HEK293 (cell line): ENCODE measurements at regions not wholly inside any gene's neighbourhood (a gene's known extent, or its start where the extent isn't known, plus 50 kb on each side); places are given as distances from the start of the nearest gene placed in this dataset.

Experiments used
- CTCF ChIA-PET: fragments of 350-600 bp; formaldehyde crosslinking; extraction: SDS; loops from one replicate; lab custom pipeline; 2021; ENCODE audit warnings: antibody characterized with exemption; lab: Yijun Ruan, JAX
- POLR2A ChIA-PET: fragments of 300-600 bp; formaldehyde crosslinking; extraction: SDS; loops from one replicate; lab custom pipeline; 2020; ENCODE audit warnings: antibody characterized with exemption, inconsistent platforms; lab: Yijun Ruan, JAX
- H3K27ac ChIP-seq: fragments of 200-500 bp; sonication (Bioruptor generic); 2 replicates; pipeline ENCODE4 v1.5.1; 2014; ENCODE audit warnings: low read depth, low read length, control low read depth, inconsistent platforms; ENCODE audit errors: extremely low read depth
- H3K36me3 ChIP-seq, 2 experiments: fragments of 200-500 bp in 1 of 2; sonication (Bioruptor generic) in 1 of 2; 1 replicate in 1 of 2; 2 replicates in 1 of 2; pipeline ENCODE4 v1.5.1; 2014 to 2017; ENCODE audit warnings: inconsistent platforms in 2 of 2, low read length in 2 of 2; ENCODE audit not compliant: control insufficient read depth in 2 of 2, insufficient read depth in 1 of 2
- H3K4me1 ChIP-seq: fragments of 200-500 bp; sonication (Bioruptor generic); 2 replicates; pipeline ENCODE4 v1.5.1; 2014; ENCODE audit warnings: mild to moderate bottlenecking, low read length, inconsistent platforms; ENCODE audit not compliant: control insufficient read depth, insufficient read depth
- H3K4me3 ChIP-seq: 2 replicates; pipeline ENCODE4 v1.5.1; 2011; ENCODE audit warnings: low read depth, mild to moderate bottlenecking, control low read depth, low read length, moderate library complexity
- H3K9me3 ChIP-seq: fragments of 200-500 bp; sonication (Bioruptor generic); 2 replicates; pipeline ENCODE4 v1.5.1; 2014; ENCODE audit warnings: low read depth, low read length, inconsistent platforms; ENCODE audit not compliant: control insufficient read depth, insufficient read depth
- REPIN1 ChIP-seq: fragments of 450-650 bp; formaldehyde crosslinking; IDR thresholded peaks from 2 replicates; pipeline ENCODE4 v1.5.1; 2017; ENCODE audit warnings: missing biosample characterization, missing genetic modification characterization, low read depth
- SP2 ChIP-seq: fragments of 450-650 bp; formaldehyde crosslinking; IDR thresholded peaks from 2 replicates; pipeline ENCODE4 v1.5.1; 2016; ENCODE audit warnings: missing biosample characterization, missing genetic modification characterization
- ZNF146 ChIP-seq: fragments of 450-650 bp; formaldehyde crosslinking; IDR thresholded peaks from 2 replicates; pipeline ENCODE4 v1.5.1; 2016; ENCODE audit warnings: missing biosample characterization, missing genetic modification characterization
- ZNF398 ChIP-seq: fragments of 450-650 bp; formaldehyde crosslinking; IDR thresholded peaks from 2 replicates; pipeline ENCODE4 v1.5.1; 2017; ENCODE audit warnings: missing biosample characterization, missing genetic modification characterization
- ZNF514 ChIP-seq: fragments of 450-650 bp; formaldehyde crosslinking; IDR thresholded peaks from 2 replicates; pipeline ENCODE4 v1.5.1; 2016; ENCODE audit warnings: missing biosample characterization, missing genetic modification characterization
- ZNF529 ChIP-seq: fragments of 450-650 bp; formaldehyde crosslinking; IDR thresholded peaks from 2 replicates; pipeline ENCODE4 v1.5.1; 2017; ENCODE audit warnings: missing genetic modification characterization, missing biosample characterization; ENCODE audit not compliant: insufficient replicate concordance
- ZNF558 ChIP-seq: fragments of 450-650 bp; formaldehyde crosslinking; IDR thresholded peaks from 2 replicates; pipeline ENCODE4 v1.5.1; 2016; ENCODE audit warnings: missing biosample characterization, missing genetic modification characterization
- ZNF571 ChIP-seq: fragments of 450-650 bp; formaldehyde crosslinking; IDR thresholded peaks from 2 replicates; pipeline ENCODE4 v1.5.0; 2017; ENCODE audit warnings: missing biosample characterization, missing genetic modification characterization
- ZNF600 ChIP-seq: fragments of 450-650 bp; formaldehyde crosslinking; IDR thresholded peaks from 2 replicates; pipeline ENCODE4 v1.5.1; 2016; ENCODE audit warnings: missing biosample characterization, missing genetic modification characterization
- ZNF610 ChIP-seq: fragments of 450-650 bp; formaldehyde crosslinking; IDR thresholded peaks from 2 replicates; pipeline ENCODE4 v1.5.1; 2016; ENCODE audit warnings: missing biosample characterization, missing genetic modification characterization, borderline replicate concordance
- ZNF624 ChIP-seq: fragments of 450-650 bp; formaldehyde crosslinking; IDR thresholded peaks from 2 replicates; pipeline ENCODE4 v1.5.1; 2017; ENCODE audit warnings: missing biosample characterization, missing genetic modification characterization
- ZNF677 ChIP-seq: fragments of 450-650 bp; IDR thresholded peaks from 2 replicates; pipeline ENCODE4 v1.5.0; 2018; ENCODE audit warnings: missing biosample characterization, mild to moderate bottlenecking, missing genetic modification characterization, moderate library complexity
- ZNF777 ChIP-seq: fragments of 450-650 bp; formaldehyde crosslinking; IDR thresholded peaks from 2 replicates; pipeline ENCODE4 v1.5.1; 2017; ENCODE audit warnings: missing biosample characterization, missing genetic modification characterization, borderline replicate concordance
- ZNF785 ChIP-seq: fragments of 450-650 bp; formaldehyde crosslinking; IDR thresholded peaks from 2 replicates; pipeline ENCODE4 v1.5.1; 2016; ENCODE audit warnings: missing biosample characterization, missing genetic modification characterization
- ZNF791 ChIP-seq: fragments of 450-650 bp; formaldehyde crosslinking; IDR thresholded peaks from 2 replicates; pipeline ENCODE4 v1.5.1; 2016; ENCODE audit warnings: missing biosample characterization, missing genetic modification characterization
- ZNF792 ChIP-seq: fragments of 450-650 bp; formaldehyde crosslinking; IDR thresholded peaks from 2 replicates; pipeline ENCODE4 v1.5.1; 2016; ENCODE audit warnings: missing biosample characterization, missing genetic modification characterization
- TF ChIP-seq, protein P1 (sequence below): fragments of 450-650 bp; formaldehyde crosslinking; IDR thresholded peaks from 2 replicates; pipeline ENCODE4 v1.5.1; 2016; ENCODE audit warnings: missing biosample characterization, missing genetic modification characterization, borderline replicate concordance
- TF ChIP-seq, protein P2 (sequence below): fragments of 450-650 bp; formaldehyde crosslinking; IDR thresholded peaks from 2 replicates; pipeline ENCODE4 v1.5.1; 2017; ENCODE audit warnings: missing biosample characterization, missing genetic modification characterization

DNA sequence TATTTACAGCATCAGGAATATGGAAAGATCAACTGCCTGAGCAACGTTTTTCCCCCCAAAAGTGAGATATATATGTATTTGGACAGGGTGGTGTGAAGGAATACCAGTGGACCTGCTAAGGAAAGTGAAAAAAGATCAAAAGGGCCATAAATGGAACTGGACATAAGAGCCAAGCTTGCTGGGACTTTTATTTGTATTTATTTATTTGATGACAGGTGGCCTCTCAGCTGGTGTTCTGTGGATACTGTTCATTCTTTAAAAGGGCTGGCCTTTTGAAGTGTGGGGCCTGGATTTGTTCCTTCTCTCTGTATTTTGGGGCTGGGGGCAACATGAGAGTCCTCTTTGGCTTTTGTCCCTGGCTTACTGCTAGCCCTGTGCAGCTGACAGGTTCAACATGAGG, 306.6 kb upstream of the N4BP1 start (continued):
- TF ChIP-seq, protein P1, sequence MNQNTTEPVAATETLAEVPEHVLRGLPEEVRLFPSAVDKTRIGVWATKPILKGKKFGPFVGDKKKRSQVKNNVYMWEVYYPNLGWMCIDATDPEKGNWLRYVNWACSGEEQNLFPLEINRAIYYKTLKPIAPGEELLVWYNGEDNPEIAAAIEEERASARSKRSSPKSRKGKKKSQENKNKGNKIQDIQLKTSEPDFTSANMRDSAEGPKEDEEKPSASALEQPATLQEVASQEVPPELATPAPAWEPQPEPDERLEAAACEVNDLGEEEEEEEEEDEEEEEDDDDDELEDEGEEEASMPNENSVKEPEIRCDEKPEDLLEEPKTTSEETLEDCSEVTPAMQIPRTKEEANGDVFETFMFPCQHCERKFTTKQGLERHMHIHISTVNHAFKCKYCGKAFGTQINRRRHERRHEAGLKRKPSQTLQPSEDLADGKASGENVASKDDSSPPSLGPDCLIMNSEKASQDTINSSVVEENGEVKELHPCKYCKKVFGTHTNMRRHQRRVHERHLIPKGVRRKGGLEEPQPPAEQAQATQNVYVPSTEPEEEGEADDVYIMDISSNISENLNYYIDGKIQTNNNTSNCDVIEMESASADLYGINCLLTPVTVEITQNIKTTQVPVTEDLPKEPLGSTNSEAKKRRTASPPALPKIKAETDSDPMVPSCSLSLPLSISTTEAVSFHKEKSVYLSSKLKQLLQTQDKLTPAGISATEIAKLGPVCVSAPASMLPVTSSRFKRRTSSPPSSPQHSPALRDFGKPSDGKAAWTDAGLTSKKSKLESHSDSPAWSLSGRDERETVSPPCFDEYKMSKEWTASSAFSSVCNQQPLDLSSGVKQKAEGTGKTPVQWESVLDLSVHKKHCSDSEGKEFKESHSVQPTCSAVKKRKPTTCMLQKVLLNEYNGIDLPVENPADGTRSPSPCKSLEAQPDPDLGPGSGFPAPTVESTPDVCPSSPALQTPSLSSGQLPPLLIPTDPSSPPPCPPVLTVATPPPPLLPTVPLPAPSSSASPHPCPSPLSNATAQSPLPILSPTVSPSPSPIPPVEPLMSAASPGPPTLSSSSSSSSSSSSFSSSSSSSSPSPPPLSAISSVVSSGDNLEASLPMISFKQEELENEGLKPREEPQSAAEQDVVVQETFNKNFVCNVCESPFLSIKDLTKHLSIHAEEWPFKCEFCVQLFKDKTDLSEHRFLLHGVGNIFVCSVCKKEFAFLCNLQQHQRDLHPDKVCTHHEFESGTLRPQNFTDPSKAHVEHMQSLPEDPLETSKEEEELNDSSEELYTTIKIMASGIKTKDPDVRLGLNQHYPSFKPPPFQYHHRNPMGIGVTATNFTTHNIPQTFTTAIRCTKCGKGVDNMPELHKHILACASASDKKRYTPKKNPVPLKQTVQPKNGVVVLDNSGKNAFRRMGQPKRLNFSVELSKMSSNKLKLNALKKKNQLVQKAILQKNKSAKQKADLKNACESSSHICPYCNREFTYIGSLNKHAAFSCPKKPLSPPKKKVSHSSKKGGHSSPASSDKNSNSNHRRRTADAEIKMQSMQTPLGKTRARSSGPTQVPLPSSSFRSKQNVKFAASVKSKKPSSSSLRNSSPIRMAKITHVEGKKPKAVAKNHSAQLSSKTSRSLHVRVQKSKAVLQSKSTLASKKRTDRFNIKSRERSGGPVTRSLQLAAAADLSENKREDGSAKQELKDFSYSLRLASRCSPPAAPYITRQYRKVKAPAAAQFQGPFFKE (tag by site-specific recombination) = no peak
- TF ChIP-seq ZNF624 (tag by site-specific recombination) = no peak
- no peak for TF ChIP-seq SP2 (tag by site-specific recombination)
- TF ChIP-seq ZNF777 (tag by site-specific recombination) = no peak
- TF ChIP-seq ZNF146 (tag by site-specific recombination) = no peak

DNA sequence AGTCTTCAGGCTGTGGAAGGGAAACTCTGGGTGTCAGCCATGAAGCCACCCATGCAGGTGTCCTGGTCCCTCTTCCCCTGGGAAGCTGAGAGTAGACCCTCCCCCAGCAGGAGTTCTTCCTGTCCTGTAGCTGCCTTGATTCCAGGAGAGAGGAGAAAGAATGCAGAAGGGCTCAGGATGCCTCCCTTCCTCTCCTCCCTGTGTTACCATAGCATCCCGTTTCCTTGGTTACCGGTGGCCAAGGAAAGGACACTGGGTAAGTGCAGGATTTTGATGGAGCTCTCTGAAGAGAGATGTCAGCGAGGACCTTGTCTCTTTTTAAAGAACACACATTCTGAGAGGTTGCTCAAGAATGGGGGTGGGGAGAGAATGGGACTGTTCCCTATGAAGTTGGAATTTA, 304.1 kb upstream of the N4BP1 start:
- POLR2A ChIA-PET = no interaction called here
- no peak overlapping the region for H3K27ac ChIP-seq
- no peak overlapping the region for H3K4me3 ChIP-seq
- H3K4me1 ChIP-seq = no peaks in the 10 kb centered on the region
- no peaks in the 10 kb centered on the region for H3K36me3 ChIP-seq
- CTCF ChIA-PET = interaction anchor here (0.7 to 1.1 kb wide), 3 partner anchors 11 to 30 kb away, joined by 3 to 4 read pairs (median 3); no protein-coding TSS in a partner anchor
- no peaks in the 10 kb centered on the region for H3K9me3 ChIP-seq
- no peak for TF ChIP-seq ZNF558
- TF ChIP-seq ZNF791 (tag by site-specific recombination) = no peak
- TF ChIP-seq ZNF529 (tag by site-specific recombination) = no peak
- TF ChIP-seq ZNF514 = no peak
- TF ChIP-seq, protein P2, sequence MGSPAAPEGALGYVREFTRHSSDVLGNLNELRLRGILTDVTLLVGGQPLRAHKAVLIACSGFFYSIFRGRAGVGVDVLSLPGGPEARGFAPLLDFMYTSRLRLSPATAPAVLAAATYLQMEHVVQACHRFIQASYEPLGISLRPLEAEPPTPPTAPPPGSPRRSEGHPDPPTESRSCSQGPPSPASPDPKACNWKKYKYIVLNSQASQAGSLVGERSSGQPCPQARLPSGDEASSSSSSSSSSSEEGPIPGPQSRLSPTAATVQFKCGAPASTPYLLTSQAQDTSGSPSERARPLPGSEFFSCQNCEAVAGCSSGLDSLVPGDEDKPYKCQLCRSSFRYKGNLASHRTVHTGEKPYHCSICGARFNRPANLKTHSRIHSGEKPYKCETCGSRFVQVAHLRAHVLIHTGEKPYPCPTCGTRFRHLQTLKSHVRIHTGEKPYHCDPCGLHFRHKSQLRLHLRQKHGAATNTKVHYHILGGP = no peak
- TF ChIP-seq ZNF677 (tag by site-specific recombination) = no peak
- TF ChIP-seq ZNF610 (tag by site-specific recombination) = no peak

DNA sequence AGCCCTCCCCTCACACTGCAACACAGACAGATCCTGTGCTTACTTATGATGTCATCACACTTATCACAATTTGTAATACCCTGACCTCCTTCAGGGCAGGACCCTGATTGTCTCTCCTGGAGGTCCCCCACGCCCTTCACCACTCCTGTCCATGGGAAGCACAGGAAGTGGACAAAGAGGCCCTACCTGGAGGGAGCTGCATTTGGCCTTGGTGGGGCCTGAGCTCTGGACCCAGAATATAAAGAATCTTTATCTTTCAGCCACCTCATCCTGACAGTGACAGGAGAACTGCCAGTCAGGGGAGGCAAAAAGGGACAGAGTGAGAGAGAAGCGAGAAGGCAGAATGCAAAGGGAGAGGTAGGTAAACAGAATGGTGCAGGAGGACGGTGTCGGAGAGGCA, 303.4 kb upstream of the N4BP1 start:
- Histone ChIP-seq H3K36me3 (no peaks in the 10 kb centered on the region), H3K4me1 (no peaks in the 10 kb centered on the region), H3K4me3 (no peak overlapping the region), H3K9me3 (no peaks in the 10 kb centered on the region), H3K27ac (no peak overlapping the region)
- ChIA-PET POLR2A (no interaction called here), CTCF (interaction anchor here (0.6 to 1.1 kb wide), 4 partner anchors 15 to 280 kb away, joined by 3 to 4 read pairs (median 4); no protein-coding TSS in a partner anchor)
- no peak for TF ChIP-seq ZNF600
- TF ChIP-seq, protein P1 (tag by site-specific recombination) = no peak
- no peak for TF ChIP-seq REPIN1 (tag by site-specific recombination)
- no peak for TF ChIP-seq ZNF398 (tag by site-specific recombination)
- no peak for TF ChIP-seq ZNF785 (tag by site-specific recombination)
- no peak for TF ChIP-seq ZNF792 (tag by site-specific recombination)
- no peak for TF ChIP-seq ZNF571
